ENCODE measurements at regions not wholly inside any gene's neighbourhood (a gene's known extent, or its start where the extent isn't known, plus 50 kb on each side); places are given as distances from the start of the nearest gene placed in this dataset.

GRCh38 chr15:31887246-31887645, 143.1 kb upstream of the CHRNA7 start (continued):
- no peak for TF ChIP-seq INSM2 (tag by site-specific recombination; IDR thresholded peaks at IDR 0.05)

GRCh38 chr15:31892513-31892912, 137.8 kb upstream of the CHRNA7 start:
- POLR2A ChIA-PET: no interaction called here
- Histone ChIP-seq H3K36me3 (ENCODE audit: control insufficient read depth in 2 of 2, insufficient read depth in 1 of 2, low read length in 2 of 2) (no peaks in the 10 kb centered on the region), H3K27ac (ENCODE audit: extremely low read depth, low read depth, low read length) (no peak overlapping the region), H3K4me3 (ENCODE audit: low read depth, low read length) (no peak overlapping the region), H3K9me3 (ENCODE audit: control insufficient read depth, insufficient read depth, low read depth, low read length) (no peaks in the 10 kb centered on the region), H3K4me1 (ENCODE audit: control insufficient read depth, insufficient read depth, low read length) (no peaks in the 10 kb centered on the region; the same call in 1 of the 2 replicates)
- CTCF ChIA-PET: no interaction called here
- TF ChIP-seq ZNF423 (tag by site-specific recombination; IDR thresholded peaks at IDR 0.05) (no peak), GLIS1 (tag by site-specific recombination; IDR thresholded peaks at IDR 0.05) (no peak), BCL6B (tag by site-specific recombination; IDR thresholded peaks at IDR 0.05) (no peak), ZBTB21 (tag by site-specific recombination; IDR thresholded peaks at IDR 0.05) (no peak), ZNF239 (tag by site-specific recombination; IDR thresholded peaks at IDR 0.05) (no peak), OVOL3 (tag by site-specific recombination; IDR thresholded peaks at IDR 0.05) (no peak), TRIM28 (IDR thresholded peaks at IDR 0.05; ENCODE audit: borderline replicate concordance, low read length) (no peak), ZNF585B (tag by site-specific recombination; IDR thresholded peaks at IDR 0.05) (no peak), INSM2 (tag by site-specific recombination; IDR thresholded peaks at IDR 0.05) (no peak), ZNF596 (tag by site-specific recombination; IDR thresholded peaks at IDR 0.05) (no peak), ZFHX2 (tag by site-specific recombination; conservative IDR thresholded peaks at IDR 0.05) (no peak), ZNF561 (tag by site-specific recombination; IDR thresholded peaks at IDR 0.05; ENCODE audit: borderline replicate concordance) (no peak), ZBTB49 (tag by site-specific recombination; IDR thresholded peaks at IDR 0.05; ENCODE audit: low read depth) (no peak), PRDM2 (tag by site-specific recombination; IDR thresholded peaks at IDR 0.05; ENCODE audit: borderline replicate concordance) (no peak), ZNF677 (tag by site-specific recombination; IDR thresholded peaks at IDR 0.05) (no peak), OSR2 (tag by site-specific recombination; IDR thresholded peaks at IDR 0.05) (no peak), ZNF350 (tag by site-specific recombination; IDR thresholded peaks at IDR 0.05) (no peak), ZSCAN16 (tag by site-specific recombination; IDR thresholded peaks at IDR 0.05) (no peak), ZNF280C (tag by site-specific recombination; IDR thresholded peaks at IDR 0.05) (no peak)

All from HEK293 (cell line).